K562 (cell line): ENCODE measurements at regions not wholly inside any gene's neighbourhood (a gene's known extent, or its start where the extent isn't known, plus 50 kb on each side); places are given as distances from the start of the nearest gene placed in this dataset.

Source experiments
- ATAC-seq: fragments of 200-7000 bp; cut with Tn5 transposase; 3 replicates; pipeline ENCODE4 v1.9.1; 2020; ENCODE audit warnings: moderate library complexity
- BruUV-seq: library from RNA; stranded (reverse); fragments of 400-500 nt; replicated peaks from 2 replicates; lab custom pipeline; 2021; lab: Mats Ljungman, UMichigan
- CTCF ChIA-PET: fragments of 300-600 bp; formaldehyde crosslinking; extraction: SDS; loops from one replicate; lab custom pipeline; 2021; ENCODE audit warnings: low intra/inter-chr PET ratio; lab: Yijun Ruan, JAX
- POLR2A ChIA-PET: fragments of 300-600, 350-650 bp; sonication (Branson Sonifier 250); formaldehyde crosslinking; extraction: SDS; loops from one replicate; lab custom pipeline; 2021; ENCODE audit warnings: antibody characterized with exemption, inconsistent platforms; lab: Yijun Ruan, JAX
- DNase-seq, 4 experiments: peaks; one replicate each; pipeline versions ENCODE4 v3.0.0 to v3.0.0-alpha.2; 2011 to 2018; ENCODE audit warnings: low spot score in 3 of 4, mixed read lengths in 3 of 4; ENCODE audit errors: extremely low read depth in 1 of 4
- FAIRE-seq: peaks from 2 replicates; lab custom pipeline; 2011; peaks lifted over from hg19 to GRCh38; lab: Jason Lieb, UNC
- H2AFZ ChIP-seq: 2 replicates; pipeline ENCODE4 v1.6.0; 2011; ENCODE audit warnings: low read depth, low read length, control low read depth, inconsistent platforms
- H3K27ac ChIP-seq: fragments of 200-600 bp; 3 replicates; pipeline ENCODE4 v1.8.0; 2011; ENCODE audit warnings: low read depth, mild to moderate bottlenecking, control low read depth, inconsistent platforms, low read length, moderate library complexity, mixed read lengths; ENCODE audit errors: extremely low read depth
- H3K27me3 ChIP-seq, 2 experiments: fragments of 300-600 bp in 1 of 2; 2 replicates in 1 of 2; 3 replicates in 1 of 2; pipeline versions ENCODE4 v1.6.0 to v1.8.0; 2011; ENCODE audit warnings: inconsistent platforms in 2 of 2, low read length in 2 of 2, mild to moderate bottlenecking in 1 of 2, mixed read lengths in 1 of 2, moderate library complexity in 1 of 2; ENCODE audit not compliant: control insufficient read depth in 2 of 2, insufficient read depth in 2 of 2
- H3K36me3 ChIP-seq: fragments of 300-600 bp; 3 replicates; pipeline ENCODE4 v1.8.0; 2011; ENCODE audit warnings: mild to moderate bottlenecking, low read length, inconsistent platforms; ENCODE audit not compliant: control insufficient read depth, insufficient read depth
- H3K4me1 ChIP-seq, 2 experiments: fragments of 200-600 bp in 1 of 2; replicated peaks in 1 of 2; 2 replicates in 1 of 2; 3 replicates in 1 of 2; pipeline versions ENCODE4 v1.5.1 to v1.8.0; 2011; ENCODE audit warnings: inconsistent platforms in 2 of 2, low read length in 2 of 2, mild to moderate bottlenecking in 1 of 2, mixed read lengths in 1 of 2, moderate library complexity in 1 of 2; ENCODE audit not compliant: control insufficient read depth in 2 of 2, insufficient read depth in 2 of 2
- H3K4me2 ChIP-seq: 2 replicates; pipeline ENCODE4 v1.6.1; 2011; ENCODE audit warnings: low read length, control low read depth, inconsistent platforms, mixed read lengths; ENCODE audit not compliant: insufficient read depth
- H3K4me3 ChIP-seq: fragments of 200-600 bp; sonication (generic), shearing (Covaris generic); 2 replicates; pipeline ENCODE4 v1.5.1; 2016; ENCODE audit warnings: control low read depth, inconsistent platforms
- H3K79me2 ChIP-seq: fragments of 200-600 bp; 3 replicates; pipeline ENCODE4 v1.8.0; 2011; ENCODE audit warnings: low read length, inconsistent platforms; ENCODE audit not compliant: control insufficient read depth, insufficient read depth
- H3K9ac ChIP-seq, 2 experiments: 2 replicates each; pipeline versions ENCODE4 v1.6.0 to v1.6.1; 2011; ENCODE audit warnings: low read depth in 2 of 2, low read length in 2 of 2, control low read depth in 1 of 2, inconsistent platforms in 1 of 2, mild to moderate bottlenecking in 1 of 2, mixed read lengths in 1 of 2; ENCODE audit not compliant: insufficient read depth in 1 of 2
- H3K9me1 ChIP-seq: one replicate; pipeline ENCODE4 v1.6.0; 2011; ENCODE audit warnings: inconsistent platforms, mild to moderate bottlenecking, low read length, moderate library complexity; ENCODE audit not compliant: control insufficient read depth, insufficient read depth
- H3K9me3 ChIP-seq: replicated peaks from 2 replicates; pipeline ENCODE4 v1.5.1; 2011; ENCODE audit warnings: low read depth, low read length, inconsistent platforms; ENCODE audit not compliant: control insufficient read depth, insufficient read depth
- H4K20me1 ChIP-seq: replicated peaks from 2 replicates; pipeline ENCODE4 v1.6.1; 2011; ENCODE audit warnings: low read length, inconsistent platforms, mixed read lengths; ENCODE audit not compliant: control insufficient read depth, insufficient read depth
- CBFA2T3 ChIP-seq: fragments of 450-650 bp; IDR thresholded peaks from 2 replicates; pipeline ENCODE4 v1.6.1; 2017
- E2F6 ChIP-seq, 2 experiments: IDR thresholded peaks; 2 replicates each; pipeline ENCODE4 v1.6.1; 2011; ENCODE audit warnings: borderline replicate concordance in 1 of 2, control low read depth in 1 of 2, low read depth in 1 of 2, low read length in 1 of 2, mild to moderate bottlenecking in 1 of 2, mixed read lengths in 1 of 2, moderate library complexity in 1 of 2; ENCODE audit not compliant: insufficient read depth in 1 of 2, insufficient read length in 1 of 2, poor library complexity in 1 of 2, severe bottlenecking in 1 of 2; ENCODE audit errors: extremely low read depth in 1 of 2
- HMBOX1 ChIP-seq: sonication (generic); IDR thresholded peaks from 2 replicates; pipeline ENCODE4 v1.6.1; 2016
- WGBS: fragments of 100-300 bp; shearing (Covaris generic); methylation state at CpG from one replicate; pipeline ENCODE4 v1.1.6; 2016; ENCODE audit warnings: low coverage, mixed read lengths; ENCODE audit not compliant: insufficient coverage; ENCODE audit errors: missing lambda C conversion rate; 5-methylcytosine and 5-hydroxymethylcytosine counted together
- in situ Hi-C: fragments of 300-500 bp; cut with MboI; formaldehyde crosslinking; loops from 4 replicates; pipeline ENCODE4 v1.15.0; 2018; ENCODE audit warnings: inconsistent platforms, mixed read lengths
- intact Hi-C: fragments of 100-400 bp; cut with micrococcal nuclease; formaldehyde crosslinking; loops from 2 replicates; pipeline ENCODE4 v1.14.2; 2022

- WGBS, result 0% methylated on average over 6 of the region's 6 CpGs
- Histone ChIP-seq H3K27me3 (no peaks in the 10 kb centered on the region; a peak in 2 of 5 replicates), H3K36me3 (no peaks in the 10 kb centered on the region), H3K4me3 (no peak overlapping the region), H3K9ac (no peak overlapping the region), H3K27ac (no peak overlapping the region), H3K4me1 (no peaks in the 10 kb centered on the region; a peak in 3 of 5 replicates), H3K4me2 (no peak overlapping the region), H4K20me1 (no peaks in the 10 kb centered on the region), H2AFZ (no peak overlapping the region), H3K9me3 (no peaks in the 10 kb centered on the region), H3K79me2 (no peaks in the 10 kb centered on the region), H3K9me1 (no peaks in the 10 kb centered on the region)
- in situ Hi-C loops, result no loop called here
- FAIRE-seq (no peak), DNase-seq (peak in 2 of 4 experiments; percentile 11 to 27), ATAC-seq (peak; percentile 22; the same call in 1 of the 3 replicates)
- CTCF ChIA-PET, result no interaction called here
- no TSS peak for BruUV-seq
- intact Hi-C loops, result no loop called here
- POLR2A ChIA-PET, result interaction anchor here (0.8 to 1.1 kb wide), 3 partner anchors 13 to 165 kb away, joined by 3 read pairs; no protein-coding TSS in a partner anchor
- TF ChIP-seq E2F6 (IDR thresholded peaks at IDR 0.05; ENCODE audit: borderline replicate concordance in 1 of 2, extremely low read depth in 1 of 2, insufficient read depth in 1 of 2, insufficient read length in 1 of 2, low read depth in 1 of 2, low read length in 1 of 2, poor library complexity in 1 of 2, severe bottlenecking in 1 of 2) (no peak), CBFA2T3 (peak; percentile 35; the same call in 1 of the 2 replicates), HMBOX1 (0 out of 2 replicates have a peak, but pooled peaks have one; percentile 33)
Observed at GRCh38 chr10:91050371-91051034, 129.6 kb upstream of the ANKRD1 start.
